A673 (cell line): ENCODE measurements at regions not wholly inside any gene's neighbourhood (a gene's known extent, or its start where the extent isn't known, plus 50 kb on each side); places are given as distances from the start of the nearest gene placed in this dataset.

Experiments used
- CTCF ChIP-seq: fragments of 300-800, 200-600 bp; sonication (generic); conservative IDR thresholded peaks from 2 replicates; pipeline ENCODE4 v1.5.1; 2017; ENCODE audit warnings: low read depth, mild to moderate bottlenecking, antibody characterized with exemption, low read length, moderate library complexity, mixed read lengths
- EZH2 ChIP-seq: fragments of 200-600 bp; sonication (generic); IDR thresholded peaks from 2 replicates; pipeline ENCODE4 v1.6.1; 2017; ENCODE audit warnings: borderline replicate concordance, low read depth, mild to moderate bottlenecking, mixed read lengths, antibody characterized with exemption, low read length; ENCODE audit not compliant: poor library complexity, severe bottlenecking

GRCh38 chr16:8260140-8260539 is 330.2 kb downstream of the TMEM114 start:
- TF ChIP-seq CTCF: no peak
- no peak for TF ChIP-seq EZH2
